IPS-18a (cell line): ENCODE measurements at regions not wholly inside any gene's neighbourhood (a gene's known extent, or its start where the extent isn't known, plus 50 kb on each side); places are given as distances from the start of the nearest gene placed in this dataset.

Experiments
- H3K27ac ChIP-seq: one replicate; pipeline ENCODE4 v1.5.1; 2013; ENCODE audit warnings: low read length
- H3K27me3 ChIP-seq: one replicate; pipeline ENCODE4 v1.6.1; 2013; ENCODE audit warnings: mild to moderate bottlenecking, low read length; ENCODE audit not compliant: control insufficient read depth, insufficient read depth
- H3K36me3 ChIP-seq: one replicate; pipeline ENCODE4 v1.6.1; 2013; ENCODE audit warnings: low read depth, low read length; ENCODE audit not compliant: control insufficient read depth
- H3K4me1 ChIP-seq: one replicate; pipeline ENCODE4 v1.6.1; 2013; ENCODE audit warnings: low read depth, low read length; ENCODE audit not compliant: control insufficient read depth
- H3K4me3 ChIP-seq: one replicate; pipeline ENCODE4 v1.5.1; 2013; ENCODE audit warnings: low read length
- H3K9ac ChIP-seq: one replicate; pipeline ENCODE4 v1.6.1; 2013; ENCODE audit warnings: mild to moderate bottlenecking, low read length, moderate library complexity
- H3K9me3 ChIP-seq: one replicate; pipeline ENCODE4 v1.6.1; 2013; ENCODE audit warnings: low read depth, low read length; ENCODE audit not compliant: control insufficient read depth

DNA sequence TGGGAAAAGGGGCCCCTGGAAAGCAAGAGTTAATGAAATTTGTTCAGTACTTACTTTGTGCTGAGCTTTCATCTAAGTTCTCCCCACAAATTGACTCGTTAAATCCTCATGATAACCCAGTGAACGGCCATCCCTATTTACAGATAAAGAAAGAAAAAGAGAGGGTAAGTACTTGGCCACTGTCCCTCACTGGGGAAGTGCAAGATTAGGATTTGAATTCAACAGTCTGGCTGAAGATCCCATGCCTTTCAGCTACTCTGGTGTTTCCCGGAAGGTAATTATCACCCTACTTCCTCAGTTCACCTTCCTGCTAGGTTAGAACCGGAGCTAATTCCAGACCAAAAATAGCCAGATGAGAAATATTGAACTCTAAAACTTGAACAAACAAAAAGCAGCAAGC is 269.2 kb upstream of the TLE4 start:
- no peaks in the 10 kb centered on the region for H3K27me3 ChIP-seq
- no peak overlapping the region for H3K27ac ChIP-seq
- no peaks in the 10 kb centered on the region for H3K9me3 ChIP-seq
- H3K36me3 ChIP-seq = no peaks in the 10 kb centered on the region
- H3K9ac ChIP-seq = no peak overlapping the region
- H3K4me3 ChIP-seq = no peak overlapping the region
- H3K4me1 ChIP-seq = peaks cover 28% of the 10 kb centered on the region

- no peak overlapping the region for H3K27ac ChIP-seq
- no peaks in the 10 kb centered on the region for H3K36me3 ChIP-seq
- peaks cover 2% of the 10 kb centered on the region for H3K4me1 ChIP-seq
- H3K4me3 ChIP-seq = no peak overlapping the region
- no peak overlapping the region for H3K9ac ChIP-seq
- H3K27me3 ChIP-seq = no peaks in the 10 kb centered on the region
- no peaks in the 10 kb centered on the region for H3K9me3 ChIP-seq
Observed at GRCh38 chr9:79308012-79308411, 263.8 kb upstream of the TLE4 start.

DNA sequence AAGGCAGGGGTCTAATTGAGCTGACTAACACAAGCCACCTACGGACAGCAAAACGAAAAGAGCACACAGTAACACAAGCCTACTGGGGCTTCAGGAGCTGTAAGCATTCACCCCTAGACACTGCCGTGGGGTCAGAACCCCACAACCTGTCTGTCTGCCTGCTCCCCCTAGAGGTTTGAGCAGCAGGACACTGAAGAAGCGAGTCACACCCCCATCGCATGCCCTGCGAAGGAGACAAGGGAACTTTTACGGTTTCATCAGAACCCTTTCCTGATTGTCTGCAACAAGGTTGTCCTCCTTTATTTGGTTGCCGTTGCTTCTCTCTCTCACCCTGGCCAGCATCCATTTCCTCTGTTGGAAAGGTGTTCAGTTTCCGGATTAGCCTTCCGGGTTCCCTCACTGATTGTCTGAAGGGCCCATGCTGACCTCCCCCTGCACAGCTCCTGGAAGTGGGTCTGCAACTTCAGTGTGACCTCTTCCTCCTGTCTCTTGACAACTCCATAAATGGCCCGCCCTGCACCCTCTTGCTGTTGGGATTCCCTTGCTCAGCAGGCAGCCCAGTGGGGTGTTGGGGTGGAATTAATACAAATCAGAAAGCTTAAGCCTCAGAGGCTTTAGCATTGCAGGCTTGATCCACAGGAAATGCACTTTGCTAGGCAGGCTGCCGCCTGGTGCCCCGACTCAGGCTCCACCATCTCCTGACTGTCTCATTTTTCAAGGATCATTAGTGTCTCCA is 258.9 kb upstream of the TLE4 start:
- H3K27ac ChIP-seq = no peak overlapping the region
- no peaks in the 10 kb centered on the region for H3K9me3 ChIP-seq
- no peaks in the 10 kb centered on the region for H3K36me3 ChIP-seq
- H3K27me3 ChIP-seq = no peaks in the 10 kb centered on the region
- peaks cover 8% of the 10 kb centered on the region for H3K4me1 ChIP-seq
- H3K4me3 ChIP-seq = no peak overlapping the region
- no peak overlapping the region for H3K9ac ChIP-seq

- Histone ChIP-seq H3K9me3 (no peaks in the 10 kb centered on the region), H3K27me3 (no peaks in the 10 kb centered on the region), H3K27ac (no peak overlapping the region), H3K4me1 (no peaks in the 10 kb centered on the region), H3K4me3 (no peak overlapping the region), H3K36me3 (no peaks in the 10 kb centered on the region), H3K9ac (no peak overlapping the region)
Observed at GRCh38 chr9:79325501-79325900, 246.3 kb upstream of the TLE4 start.

GRCh38 chr9:79329861-79330260 is 241.9 kb upstream of the TLE4 start:
- H3K27ac ChIP-seq = no peak overlapping the region
- H3K4me1 ChIP-seq = no peaks in the 10 kb centered on the region
- no peaks in the 10 kb centered on the region for H3K9me3 ChIP-seq
- H3K36me3 ChIP-seq = no peaks in the 10 kb centered on the region
- no peak overlapping the region for H3K9ac ChIP-seq
- no peak overlapping the region for H3K4me3 ChIP-seq
- no peaks in the 10 kb centered on the region for H3K27me3 ChIP-seq

DNA sequence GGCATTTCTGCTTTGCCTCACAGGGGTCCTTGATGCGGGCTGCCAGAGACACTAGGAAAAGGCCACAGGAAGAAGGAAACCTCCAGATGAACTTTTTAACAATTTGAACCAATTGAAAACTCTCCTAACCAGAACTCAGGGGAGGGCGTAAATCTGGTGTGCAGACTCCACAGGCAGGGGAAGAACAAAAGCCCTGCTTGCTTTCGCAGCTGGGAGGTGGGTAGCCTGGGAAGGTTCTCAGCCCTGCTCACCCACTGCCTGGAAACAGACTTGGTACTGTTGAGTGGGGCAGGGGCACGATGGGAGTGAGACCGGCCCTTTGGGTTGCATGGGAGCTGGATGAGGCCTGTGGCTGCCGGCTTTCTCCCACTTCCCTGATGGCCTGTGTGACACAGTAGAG is 237.8 kb upstream of the TLE4 start:
- Histone ChIP-seq H3K27ac (no peak overlapping the region), H3K9me3 (peaks cover 2% of the 10 kb centered on the region), H3K4me3 (no peak overlapping the region), H3K4me1 (no peaks in the 10 kb centered on the region), H3K36me3 (no peaks in the 10 kb centered on the region), H3K27me3 (no peaks in the 10 kb centered on the region), H3K9ac (no peak overlapping the region)

- H3K27me3 ChIP-seq = no peaks in the 10 kb centered on the region
- H3K4me1 ChIP-seq = no peaks in the 10 kb centered on the region
- H3K9me3 ChIP-seq = peaks cover 2% of the 10 kb centered on the region
- no peak overlapping the region for H3K4me3 ChIP-seq
- H3K27ac ChIP-seq = no peak overlapping the region
- no peak overlapping the region for H3K9ac ChIP-seq
- no peaks in the 10 kb centered on the region for H3K36me3 ChIP-seq
Observed at GRCh38 chr9:79334711-79335110, 237.1 kb upstream of the TLE4 start.

DNA sequence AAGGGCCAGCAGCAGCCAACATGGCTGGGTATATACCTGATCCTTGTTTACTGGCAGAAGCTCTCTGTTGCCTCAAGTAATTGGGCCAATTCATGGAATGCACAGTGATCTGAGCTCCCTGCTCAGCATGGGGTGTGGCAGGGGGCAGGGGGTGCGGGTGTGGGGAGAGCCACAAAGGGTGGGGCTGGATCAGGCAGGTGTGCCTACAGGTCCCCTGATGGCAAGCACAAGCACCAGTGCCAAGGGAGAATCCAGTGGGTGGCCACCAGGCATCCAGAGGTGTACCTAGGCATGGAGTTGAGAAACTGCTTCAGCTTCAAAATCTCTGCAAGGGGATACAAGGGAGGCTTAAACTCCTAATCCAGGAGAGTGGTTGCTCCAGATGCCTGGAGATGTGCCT is 235.8 kb upstream of the TLE4 start:
- H3K9ac ChIP-seq = no peak overlapping the region
- H3K4me1 ChIP-seq = no peaks in the 10 kb centered on the region
- peaks cover 2% of the 10 kb centered on the region for H3K9me3 ChIP-seq
- no peak overlapping the region for H3K4me3 ChIP-seq
- H3K27me3 ChIP-seq = no peaks in the 10 kb centered on the region
- no peaks in the 10 kb centered on the region for H3K36me3 ChIP-seq
- no peak overlapping the region for H3K27ac ChIP-seq

- Histone ChIP-seq H3K27ac (no peak overlapping the region), H3K27me3 (no peaks in the 10 kb centered on the region), H3K36me3 (no peaks in the 10 kb centered on the region), H3K9me3 (peaks cover under 1% of the 10 kb centered on the region), H3K9ac (no peak overlapping the region), H3K4me1 (no peaks in the 10 kb centered on the region), H3K4me3 (no peak overlapping the region)
Observed at GRCh38 chr9:79341561-79341960, 230.2 kb upstream of the TLE4 start.

DNA sequence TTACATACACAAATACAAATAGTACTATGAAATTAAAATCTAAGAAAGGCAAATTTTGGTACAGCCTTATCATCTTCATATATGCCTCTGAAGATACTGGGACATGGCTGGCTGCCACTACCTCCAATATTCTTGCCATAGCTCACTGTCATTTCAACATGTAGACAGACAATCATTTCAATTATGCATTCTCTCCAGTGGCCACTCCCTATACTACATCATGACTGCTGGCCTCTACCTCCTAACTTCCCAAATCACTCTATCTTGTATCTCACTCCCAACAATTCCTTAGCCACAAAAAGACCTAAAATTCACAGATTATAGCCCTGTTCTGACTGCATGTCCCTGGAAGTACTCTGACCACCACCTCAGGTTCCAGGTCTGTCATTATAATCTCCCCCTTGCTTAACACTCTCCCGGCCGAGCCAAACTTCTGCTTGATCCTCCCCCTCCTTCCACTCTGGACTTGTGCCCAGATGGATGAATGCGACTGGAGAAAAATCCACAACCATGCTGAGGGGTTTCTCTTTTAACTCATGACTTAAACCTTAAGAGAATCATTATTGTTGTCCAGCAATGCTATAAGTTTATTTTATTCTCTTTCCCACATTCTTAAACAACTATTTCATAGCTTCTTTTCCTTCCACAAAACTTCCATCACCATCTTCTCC is 225.3 kb upstream of the TLE4 start:
- no peak overlapping the region for H3K4me3 ChIP-seq
- no peaks in the 10 kb centered on the region for H3K4me1 ChIP-seq
- H3K9ac ChIP-seq = no peak overlapping the region
- H3K9me3 ChIP-seq = no peaks in the 10 kb centered on the region
- H3K27me3 ChIP-seq = no peaks in the 10 kb centered on the region
- H3K27ac ChIP-seq = no peak overlapping the region
- H3K36me3 ChIP-seq = no peaks in the 10 kb centered on the region

DNA sequence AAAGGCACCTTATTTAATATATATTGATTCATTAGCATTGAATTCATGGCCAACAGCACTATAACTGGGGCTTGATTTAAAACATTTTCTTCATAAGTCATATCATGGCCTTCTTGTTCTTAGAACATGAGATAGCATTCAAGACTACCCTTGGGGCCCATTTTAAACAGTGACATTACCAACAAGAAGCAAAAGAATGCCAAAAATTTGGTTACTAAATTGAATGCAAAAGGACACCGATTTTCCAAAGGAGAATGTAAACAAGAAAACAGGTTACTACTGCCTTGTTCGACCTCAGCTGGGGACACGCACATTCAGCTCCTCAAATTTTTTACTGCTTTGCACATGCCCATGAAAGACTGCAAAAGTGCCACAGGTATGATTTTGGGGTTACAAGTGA is 219.4 kb upstream of the TLE4 start:
- peaks cover 11% of the 10 kb centered on the region for H3K4me1 ChIP-seq
- H3K9me3 ChIP-seq = no peaks in the 10 kb centered on the region
- no peak overlapping the region for H3K9ac ChIP-seq
- no peak overlapping the region for H3K4me3 ChIP-seq
- no peaks in the 10 kb centered on the region for H3K27me3 ChIP-seq
- no peaks in the 10 kb centered on the region for H3K36me3 ChIP-seq
- no peak overlapping the region for H3K27ac ChIP-seq
